ENCODE measurements at regions not wholly inside any gene's neighbourhood (a gene's known extent, or its start where the extent isn't known, plus 50 kb on each side); places are given as distances from the start of the nearest gene placed in this dataset.

DNA sequence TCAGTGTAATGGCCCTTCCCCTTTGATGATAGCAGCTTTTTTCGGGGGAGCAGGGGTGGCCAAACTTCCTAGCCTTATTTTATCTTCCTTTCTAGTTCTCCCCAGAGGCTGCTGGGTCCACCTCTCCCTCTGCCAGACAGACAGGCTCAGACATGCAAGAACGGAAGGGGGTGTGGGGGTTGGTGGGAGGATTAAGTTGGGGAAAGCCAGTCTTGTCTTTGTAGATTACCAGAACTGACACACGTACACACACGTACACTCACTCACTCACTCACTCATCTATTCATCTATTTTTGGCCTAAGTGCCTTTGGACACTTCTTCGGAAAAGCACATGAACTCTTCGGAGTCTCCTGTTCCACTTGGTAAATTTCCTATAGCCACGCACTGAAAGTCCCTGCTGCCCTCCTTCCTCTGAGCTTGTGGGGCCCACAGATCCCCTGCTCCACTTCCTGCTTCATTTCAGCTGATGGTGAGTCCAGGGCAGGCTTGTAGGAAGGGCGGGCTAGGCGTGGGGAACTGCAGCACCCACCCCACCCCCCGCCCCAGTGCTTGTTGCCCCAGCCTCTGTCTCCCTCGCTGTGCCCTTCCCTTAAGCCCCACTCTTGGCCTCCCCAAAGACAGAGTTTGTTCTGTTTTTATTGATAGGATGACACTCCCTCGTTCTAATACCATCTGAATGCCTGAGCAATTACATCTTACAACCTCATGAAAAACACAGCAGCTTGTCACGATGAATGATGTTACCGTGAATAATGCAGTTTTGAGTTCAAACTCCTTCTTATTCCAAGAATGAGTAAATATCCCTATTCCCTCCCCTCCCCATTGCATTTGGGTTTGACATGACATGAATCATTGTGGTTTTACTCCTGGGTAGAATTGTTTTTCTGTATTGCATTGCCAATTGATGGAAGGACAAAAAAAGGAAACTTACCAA is 60.7 kb upstream of the ATP5PO start:
- TF ChIP-seq, protein P1, sequence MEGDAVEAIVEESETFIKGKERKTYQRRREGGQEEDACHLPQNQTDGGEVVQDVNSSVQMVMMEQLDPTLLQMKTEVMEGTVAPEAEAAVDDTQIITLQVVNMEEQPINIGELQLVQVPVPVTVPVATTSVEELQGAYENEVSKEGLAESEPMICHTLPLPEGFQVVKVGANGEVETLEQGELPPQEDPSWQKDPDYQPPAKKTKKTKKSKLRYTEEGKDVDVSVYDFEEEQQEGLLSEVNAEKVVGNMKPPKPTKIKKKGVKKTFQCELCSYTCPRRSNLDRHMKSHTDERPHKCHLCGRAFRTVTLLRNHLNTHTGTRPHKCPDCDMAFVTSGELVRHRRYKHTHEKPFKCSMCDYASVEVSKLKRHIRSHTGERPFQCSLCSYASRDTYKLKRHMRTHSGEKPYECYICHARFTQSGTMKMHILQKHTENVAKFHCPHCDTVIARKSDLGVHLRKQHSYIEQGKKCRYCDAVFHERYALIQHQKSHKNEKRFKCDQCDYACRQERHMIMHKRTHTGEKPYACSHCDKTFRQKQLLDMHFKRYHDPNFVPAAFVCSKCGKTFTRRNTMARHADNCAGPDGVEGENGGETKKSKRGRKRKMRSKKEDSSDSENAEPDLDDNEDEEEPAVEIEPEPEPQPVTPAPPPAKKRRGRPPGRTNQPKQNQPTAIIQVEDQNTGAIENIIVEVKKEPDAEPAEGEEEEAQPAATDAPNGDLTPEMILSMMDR (conservative IDR thresholded peaks at IDR 0.05 in 1 of 2, IDR thresholded peaks at IDR 0.05 in 1 of 2; ENCODE audit: extremely low read depth in 1 of 2, insufficient read depth in 1 of 2, low read depth in 1 of 2, low read length in 2 of 2), result no peak
- TF ChIP-seq EZH2 (IDR thresholded peaks at IDR 0.05; ENCODE audit: borderline replicate concordance, low read length), result no peak

All from mammary epithelial cell (primary cell).